NB4 (cell line): ENCODE measurements at regions not wholly inside any gene's neighbourhood (a gene's known extent, or its start where the extent isn't known, plus 50 kb on each side); places are given as distances from the start of the nearest gene placed in this dataset.

ENCODE experiments used
- DNase-seq: peaks from one replicate; pipeline ENCODE4 v3.0.0; 2010; ENCODE audit warnings: low read depth
- H3K4me3 ChIP-seq: one replicate; pipeline ENCODE4 v1.5.1; 2011; ENCODE audit warnings: mild to moderate bottlenecking, low read depth, low read length, moderate library complexity
- CTCF ChIP-seq: IDR thresholded peaks from one replicate; pipeline ENCODE4 v1.5.1; 2012; ENCODE audit warnings: low read depth, low read length
- MAX ChIP-seq: IDR thresholded peaks from 2 replicates; pipeline ENCODE4 v1.6.1; 2011; ENCODE audit warnings: low read depth, low read length
- MYC ChIP-seq: IDR thresholded peaks from 2 replicates; pipeline ENCODE4 v1.6.1; 2011; ENCODE audit warnings: low read depth, low read length
- POLR2A ChIP-seq: IDR thresholded peaks from 2 replicates; pipeline ENCODE4 v1.6.1; 2011; ENCODE audit warnings: mild to moderate bottlenecking; ENCODE audit not compliant: insufficient read length; ENCODE audit errors: extremely low read depth

GRCh38 chr2:156697906-156698305 lies 261.7 kb downstream of the GPD2 start:
- DNase-seq, result no peak
- no peak overlapping the region for H3K4me3 ChIP-seq
- no peak for TF ChIP-seq MYC
- TF ChIP-seq MAX, result no peak
- TF ChIP-seq CTCF, result no peak
- TF ChIP-seq POLR2A, result no peak

GRCh38 chr2:156700681-156701080 lies 264.5 kb downstream of the GPD2 start:
- DNase-seq, result no peak
- H3K4me3 ChIP-seq, result no peak overlapping the region
- no peak for TF ChIP-seq CTCF
- TF ChIP-seq POLR2A, result no peak
- no peak for TF ChIP-seq MAX
- no peak for TF ChIP-seq MYC

- no peak for DNase-seq
- no peak for TF ChIP-seq MAX
- H3K4me3 ChIP-seq, result no peak overlapping the region
Observed at GRCh38 chr2:156702541-156702940, 266.4 kb downstream of the GPD2 start.

- H3K4me3 ChIP-seq, result no peak overlapping the region
- TF ChIP-seq MAX, result no peak
- TF ChIP-seq POLR2A, result no peak
- TF ChIP-seq CTCF, result no peak
- no peak for TF ChIP-seq MYC
- DNase-seq, result no peak
Observed at GRCh38 chr2:156703642-156704041, 267.5 kb downstream of the GPD2 start.

GRCh38 chr2:156704132-156704531 lies 268.0 kb downstream of the GPD2 start:
- TF ChIP-seq MYC, result no peak
- no peak for TF ChIP-seq POLR2A
- TF ChIP-seq MAX, result no peak
- TF ChIP-seq CTCF, result no peak
- DNase-seq, result no peak
- H3K4me3 ChIP-seq, result no peak overlapping the region

- no peak for TF ChIP-seq POLR2A
- no peak for TF ChIP-seq CTCF
- no peak for TF ChIP-seq MYC
- no peak for TF ChIP-seq MAX
- no peak for DNase-seq
- no peak overlapping the region for H3K4me3 ChIP-seq
Observed at GRCh38 chr2:156704617-156705016, 268.4 kb downstream of the GPD2 start.
